PFSK-1 (cell line): ENCODE measurements at regions not wholly inside any gene's neighbourhood (a gene's known extent, or its start where the extent isn't known, plus 50 kb on each side); places are given as distances from the start of the nearest gene placed in this dataset.

Experiments
- FOXP2 ChIP-seq: optimal IDR thresholded peaks from 2 replicates; pipeline ENCODE3; 2011; ENCODE audit warnings: borderline replicate concordance, control low read depth, inconsistent platforms; ENCODE audit not compliant: insufficient read depth; ENCODE audit errors: extremely low read length, extremely low read depth
- POLR2AphosphoS5 ChIP-seq: IDR thresholded peaks from 2 replicates; pipeline ENCODE4 v1.6.1; 2012; ENCODE audit warnings: low read depth, mild to moderate bottlenecking, control low read depth, low read length, moderate library complexity
- SIN3A ChIP-seq: IDR thresholded peaks from 2 replicates; pipeline ENCODE4 v1.6.1; 2012; ENCODE audit warnings: mild to moderate bottlenecking, low read length, moderate library complexity, borderline replicate concordance; ENCODE audit not compliant: insufficient read depth
- TAF1 ChIP-seq: IDR thresholded peaks from 2 replicates; pipeline ENCODE4 v1.6.1; 2012; ENCODE audit warnings: low read length, control low read depth, borderline replicate concordance; ENCODE audit not compliant: insufficient read depth

DNA sequence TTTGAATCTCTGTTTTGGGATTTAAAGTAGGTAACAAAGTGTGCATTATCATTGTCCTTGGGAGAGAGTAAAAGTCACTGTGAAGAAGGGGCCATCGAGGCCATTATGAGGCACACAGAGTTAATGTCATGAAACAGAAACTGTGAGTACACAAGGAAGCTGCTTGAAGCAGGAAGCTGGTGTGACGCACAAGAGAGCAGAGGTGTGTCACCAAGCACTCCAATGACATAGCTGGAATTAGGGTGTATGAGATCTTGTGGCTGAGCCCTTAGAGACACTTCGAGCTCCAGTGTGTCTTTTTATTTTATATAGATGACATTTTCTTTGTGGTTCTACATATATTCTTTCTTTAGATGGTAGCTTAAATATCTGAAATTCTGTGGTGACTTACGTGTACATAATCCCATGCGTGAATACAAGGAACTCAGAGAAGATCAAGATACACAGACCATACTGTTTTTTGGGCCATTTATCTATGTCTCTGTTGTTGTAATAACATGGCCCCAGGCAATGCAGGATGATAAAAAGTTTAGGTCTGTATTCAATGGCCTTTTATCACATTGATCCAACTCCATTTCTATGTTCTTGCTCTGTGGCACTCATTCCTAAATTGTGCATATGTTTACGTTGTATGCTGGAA lies 164.7 kb upstream of the FAM98A start:
- no peak for TF ChIP-seq POLR2AphosphoS5
- no peak for TF ChIP-seq SIN3A
- no peak for TF ChIP-seq TAF1
- TF ChIP-seq FOXP2, result no peak
